ENCODE measurements at regions not wholly inside any gene's neighbourhood (a gene's known extent, or its start where the extent isn't known, plus 50 kb on each side); places are given as distances from the start of the nearest gene placed in this dataset.

DNA sequence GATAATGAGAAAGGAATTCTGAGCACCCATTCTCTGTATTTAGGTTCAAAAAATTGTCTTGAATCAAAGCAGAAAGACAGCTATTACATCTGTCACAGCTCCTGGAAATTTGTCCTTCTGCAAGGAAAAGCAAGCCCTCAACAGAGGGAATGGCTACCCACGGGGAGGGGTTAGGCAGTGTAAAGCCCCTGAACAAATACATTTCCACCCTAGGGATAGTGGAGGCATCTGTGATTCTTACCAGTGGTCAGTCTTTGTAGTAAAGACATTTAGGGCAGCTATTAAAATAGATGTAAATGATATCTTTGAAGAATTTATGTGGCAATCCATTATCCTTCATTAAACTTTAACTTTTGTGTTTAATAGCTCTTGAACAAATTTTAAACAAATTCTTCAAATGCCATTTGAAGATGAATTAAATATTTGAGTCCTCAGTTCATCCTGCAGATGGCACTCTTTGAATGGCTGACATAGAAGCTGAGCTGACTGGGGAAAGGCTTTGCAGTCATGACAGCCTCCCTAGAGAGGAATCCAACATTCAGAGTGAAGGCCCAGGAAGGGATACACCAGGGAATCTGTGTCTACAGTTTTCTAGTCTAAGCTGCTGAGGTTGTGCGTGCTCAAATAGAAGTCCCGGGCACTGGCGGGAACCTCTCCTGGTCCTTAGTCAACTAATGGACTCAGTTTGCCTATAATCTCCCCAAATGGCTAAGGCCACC, 359.7 kb upstream of the ROPN1 start:
- H3K79me2 ChIP-seq (ENCODE audit: insufficient read depth, low read length), result no peaks in the 10 kb centered on the region
- H3K36me3 ChIP-seq (ENCODE audit: low read length), result no peaks in the 10 kb centered on the region
- TF ChIP-seq CTCF (IDR thresholded peaks at IDR 0.05; ENCODE audit: insufficient read depth, low read length, poor library complexity, severe bottlenecking) (peak; percentile 31), EZH2phosphoT487 (conservative IDR thresholded peaks at IDR 0.05; ENCODE audit: low read length) (no peak)
- no peaks in the 10 kb centered on the region for H3K9me3 ChIP-seq (ENCODE audit: insufficient read depth, low read length)
- H3K9ac ChIP-seq (ENCODE audit: low read length), result no peak overlapping the region
- H3F3A ChIP-seq (ENCODE audit: insufficient read depth), result no peaks in the 10 kb centered on the region
- no peak overlapping the region for H2AFZ ChIP-seq (ENCODE audit: low read depth, low read length, severe bottlenecking)
- H3K27me3 ChIP-seq (ENCODE audit: low read length), result no peaks in the 10 kb centered on the region
- H3K27ac ChIP-seq (ENCODE audit: low read depth, low read length), result no peak overlapping the region
- H3K4me3 ChIP-seq (ENCODE audit: insufficient read depth, low read length, poor library complexity, severe bottlenecking), result no peak overlapping the region
- H4K20me1 ChIP-seq (ENCODE audit: low read depth, low read length), result no peaks in the 10 kb centered on the region
- no peak overlapping the region for H3K4me2 ChIP-seq (ENCODE audit: low read depth, low read length, poor library complexity, severe bottlenecking)
- no peaks in the 10 kb centered on the region for H3K9me2 ChIP-seq (replicated peaks; ENCODE audit: insufficient read depth, low read length)

- Histone ChIP-seq H3K27ac (ENCODE audit: low read depth, low read length) (no peak overlapping the region), H3K36me3 (ENCODE audit: low read length) (no peaks in the 10 kb centered on the region), H3F3A (ENCODE audit: insufficient read depth) (no peaks in the 10 kb centered on the region), H3K9me2 (replicated peaks; ENCODE audit: insufficient read depth, low read length) (no peaks in the 10 kb centered on the region), H3K4me2 (ENCODE audit: low read depth, low read length, poor library complexity, severe bottlenecking) (no peak overlapping the region), H4K20me1 (ENCODE audit: low read depth, low read length) (no peaks in the 10 kb centered on the region), H2AFZ (ENCODE audit: low read depth, low read length, severe bottlenecking) (no peak overlapping the region), H3K27me3 (ENCODE audit: low read length) (no peaks in the 10 kb centered on the region), H3K9ac (ENCODE audit: low read length) (no peak overlapping the region), H3K9me3 (ENCODE audit: insufficient read depth, low read length) (no peaks in the 10 kb centered on the region), H3K4me3 (ENCODE audit: insufficient read depth, low read length, poor library complexity, severe bottlenecking) (no peak overlapping the region), H3K79me2 (ENCODE audit: insufficient read depth, low read length) (no peaks in the 10 kb centered on the region)
- TF ChIP-seq EZH2phosphoT487 (conservative IDR thresholded peaks at IDR 0.05; ENCODE audit: low read length) (no peak), CTCF (IDR thresholded peaks at IDR 0.05; ENCODE audit: insufficient read depth, low read length, poor library complexity, severe bottlenecking) (no peak)
These were observed 360.2 kb upstream of the ROPN1 start for GRCh38 chr3:124352149-124352539.

GRCh38 chr3:124353691-124354090, 361.8 kb upstream of the ROPN1 start:
- Histone ChIP-seq H3K9me3 (ENCODE audit: insufficient read depth, low read length) (no peaks in the 10 kb centered on the region), H3K4me3 (ENCODE audit: insufficient read depth, low read length, poor library complexity, severe bottlenecking) (no peak overlapping the region), H3K9me2 (replicated peaks; ENCODE audit: insufficient read depth, low read length) (no peaks in the 10 kb centered on the region), H3K79me2 (ENCODE audit: insufficient read depth, low read length) (no peaks in the 10 kb centered on the region), H2AFZ (ENCODE audit: low read depth, low read length, severe bottlenecking) (no peak overlapping the region), H4K20me1 (ENCODE audit: low read depth, low read length) (no peaks in the 10 kb centered on the region), H3F3A (ENCODE audit: insufficient read depth) (no peaks in the 10 kb centered on the region), H3K9ac (ENCODE audit: low read length) (no peak overlapping the region), H3K36me3 (ENCODE audit: low read length) (no peaks in the 10 kb centered on the region), H3K27ac (ENCODE audit: low read depth, low read length) (no peak overlapping the region), H3K4me2 (ENCODE audit: low read depth, low read length, poor library complexity, severe bottlenecking) (no peak overlapping the region), H3K27me3 (ENCODE audit: low read length) (no peaks in the 10 kb centered on the region)
- TF ChIP-seq EZH2phosphoT487 (conservative IDR thresholded peaks at IDR 0.05; ENCODE audit: low read length) (no peak), CTCF (IDR thresholded peaks at IDR 0.05; ENCODE audit: insufficient read depth, low read length, poor library complexity, severe bottlenecking) (no peak)

Measured in SU-DHL-6 (cell line).